Fibroblast of lung (primary cell): ENCODE measurements at regions not wholly inside any gene's neighbourhood (a gene's known extent, or its start where the extent isn't known, plus 50 kb on each side); places are given as distances from the start of the nearest gene placed in this dataset.

Experiments used
- DNase-seq, 2 donors: peaks; one replicate each; pipeline versions ENCODE4 v3.0.0 to v3.0.0-alpha.2; 2010; ENCODE audit warnings: low read depth in 2 of 2
- H2AFZ ChIP-seq: 2 replicates; pipeline ENCODE4 v1.5.1; 2012; ENCODE audit warnings: low read length, control low read depth, inconsistent platforms
- H3K27ac ChIP-seq: 2 replicates; pipeline ENCODE4 v1.5.1; 2011; ENCODE audit warnings: low read length, control low read depth; ENCODE audit not compliant: insufficient read depth
- H3K27me3 ChIP-seq: 2 replicates; pipeline ENCODE4 v1.5.1; 2011; ENCODE audit warnings: mild to moderate bottlenecking, low read length; ENCODE audit not compliant: control insufficient read depth, insufficient read depth
- H3K36me3 ChIP-seq: 2 replicates; pipeline ENCODE4 v1.5.1; 2011; ENCODE audit warnings: low read length; ENCODE audit not compliant: control insufficient read depth, insufficient read depth
- H3K4me1 ChIP-seq: 2 replicates; pipeline ENCODE4 v1.5.1; 2011; ENCODE audit warnings: low read length; ENCODE audit not compliant: control insufficient read depth, insufficient read depth; ENCODE audit errors: extremely low read depth
- H3K4me2 ChIP-seq: 2 replicates; pipeline ENCODE4 v1.5.1; 2011; ENCODE audit warnings: low read length, control low read depth; ENCODE audit not compliant: insufficient read depth; ENCODE audit errors: extremely low read depth
- H3K4me3 ChIP-seq, 4 experiments: fragments of 200-600 bp in 1 of 4; sonication (generic) in 1 of 4; replicated peaks in 1 of 4; 2 replicates each; pipeline ENCODE4 v1.5.1; 2011 to 2016; ENCODE audit warnings: low read length in 4 of 4, low read depth in 3 of 4, mild to moderate bottlenecking in 3 of 4, control low read depth in 2 of 4, inconsistent platforms in 1 of 4, mixed read lengths in 1 of 4; ENCODE audit not compliant: insufficient read depth in 1 of 4; ENCODE audit errors: control extremely low read depth in 1 of 4
- H3K79me2 ChIP-seq: 2 replicates; pipeline ENCODE4 v1.5.1; 2012; ENCODE audit warnings: mild to moderate bottlenecking, low read length, inconsistent platforms; ENCODE audit not compliant: control insufficient read depth, insufficient read depth
- H3K9ac ChIP-seq: 2 replicates; pipeline ENCODE4 v1.5.1; 2011; ENCODE audit warnings: mild to moderate bottlenecking, low read length, control low read depth; ENCODE audit not compliant: insufficient read depth
- H3K9me3 ChIP-seq: 2 replicates; pipeline ENCODE4 v1.5.1; 2012; ENCODE audit warnings: low read depth, low read length; ENCODE audit not compliant: control insufficient read depth, insufficient read depth
- H4K20me1 ChIP-seq: 2 replicates; pipeline ENCODE4 v1.5.1; 2011; ENCODE audit warnings: low read length; ENCODE audit not compliant: control insufficient read depth, insufficient read depth; ENCODE audit errors: extremely low read depth
- EZH2 ChIP-seq: IDR thresholded peaks from 2 replicates; pipeline ENCODE4 v1.5.1; 2012; ENCODE audit warnings: low read length, control low read depth, mild to moderate bottlenecking; ENCODE audit errors: missing control alignments
- TF ChIP-seq, protein P1 (sequence below), 2 donors: IDR thresholded peaks in 1 of 2; conservative IDR thresholded peaks in 1 of 2; 1 replicate in 1 of 2; 2 replicates in 1 of 2; pipeline ENCODE4 v1.5.1; 2011 to 2012; ENCODE audit warnings: low read length in 2 of 2, control low read depth in 1 of 2, inconsistent platforms in 1 of 2, low read depth in 1 of 2, mild to moderate bottlenecking in 1 of 2

DNA sequence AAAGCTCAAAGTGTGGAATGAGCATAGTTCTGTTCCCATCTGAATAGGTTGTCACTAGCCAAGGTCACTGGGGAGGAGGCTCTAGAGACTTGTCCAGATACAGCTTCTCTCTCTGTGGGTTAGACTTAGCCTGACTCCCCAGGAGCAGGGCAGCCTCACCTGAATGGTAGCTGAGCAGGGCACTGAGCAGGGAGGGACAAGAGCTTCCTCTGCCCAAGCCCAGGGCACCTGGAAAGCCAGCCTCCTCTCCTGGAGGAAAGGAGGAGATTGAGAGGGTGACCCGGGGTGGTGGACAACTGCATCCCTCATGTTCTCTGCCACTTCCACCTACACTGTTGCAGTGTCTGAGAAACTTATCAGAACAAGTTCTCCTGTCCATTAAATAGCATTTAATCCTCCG is 59.0 kb upstream of the F3 start:
- Histone ChIP-seq H4K20me1 (no peaks in the 10 kb centered on the region), H3K9ac (no peak overlapping the region), H3K79me2 (no peaks in the 10 kb centered on the region), H3K4me2 (no peak overlapping the region), H3K4me3 (no peak overlapping the region), H3K4me1 (peaks cover 4% of the 10 kb centered on the region), H3K27me3 (no peaks in the 10 kb centered on the region), H3K36me3 (no peaks in the 10 kb centered on the region), H3K27ac (no peak overlapping the region), H3K9me3 (no peaks in the 10 kb centered on the region), H2AFZ (no peak overlapping the region)
- no peak for DNase-seq
- TF ChIP-seq, protein P1, sequence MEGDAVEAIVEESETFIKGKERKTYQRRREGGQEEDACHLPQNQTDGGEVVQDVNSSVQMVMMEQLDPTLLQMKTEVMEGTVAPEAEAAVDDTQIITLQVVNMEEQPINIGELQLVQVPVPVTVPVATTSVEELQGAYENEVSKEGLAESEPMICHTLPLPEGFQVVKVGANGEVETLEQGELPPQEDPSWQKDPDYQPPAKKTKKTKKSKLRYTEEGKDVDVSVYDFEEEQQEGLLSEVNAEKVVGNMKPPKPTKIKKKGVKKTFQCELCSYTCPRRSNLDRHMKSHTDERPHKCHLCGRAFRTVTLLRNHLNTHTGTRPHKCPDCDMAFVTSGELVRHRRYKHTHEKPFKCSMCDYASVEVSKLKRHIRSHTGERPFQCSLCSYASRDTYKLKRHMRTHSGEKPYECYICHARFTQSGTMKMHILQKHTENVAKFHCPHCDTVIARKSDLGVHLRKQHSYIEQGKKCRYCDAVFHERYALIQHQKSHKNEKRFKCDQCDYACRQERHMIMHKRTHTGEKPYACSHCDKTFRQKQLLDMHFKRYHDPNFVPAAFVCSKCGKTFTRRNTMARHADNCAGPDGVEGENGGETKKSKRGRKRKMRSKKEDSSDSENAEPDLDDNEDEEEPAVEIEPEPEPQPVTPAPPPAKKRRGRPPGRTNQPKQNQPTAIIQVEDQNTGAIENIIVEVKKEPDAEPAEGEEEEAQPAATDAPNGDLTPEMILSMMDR (conservative IDR thresholded peaks at IDR 0.05 in 1 of 2, IDR thresholded peaks at IDR 0.05 in 1 of 2; ENCODE audit: low read depth in 1 of 2, low read length in 2 of 2), result no peak
- TF ChIP-seq EZH2, result no peak

DNA sequence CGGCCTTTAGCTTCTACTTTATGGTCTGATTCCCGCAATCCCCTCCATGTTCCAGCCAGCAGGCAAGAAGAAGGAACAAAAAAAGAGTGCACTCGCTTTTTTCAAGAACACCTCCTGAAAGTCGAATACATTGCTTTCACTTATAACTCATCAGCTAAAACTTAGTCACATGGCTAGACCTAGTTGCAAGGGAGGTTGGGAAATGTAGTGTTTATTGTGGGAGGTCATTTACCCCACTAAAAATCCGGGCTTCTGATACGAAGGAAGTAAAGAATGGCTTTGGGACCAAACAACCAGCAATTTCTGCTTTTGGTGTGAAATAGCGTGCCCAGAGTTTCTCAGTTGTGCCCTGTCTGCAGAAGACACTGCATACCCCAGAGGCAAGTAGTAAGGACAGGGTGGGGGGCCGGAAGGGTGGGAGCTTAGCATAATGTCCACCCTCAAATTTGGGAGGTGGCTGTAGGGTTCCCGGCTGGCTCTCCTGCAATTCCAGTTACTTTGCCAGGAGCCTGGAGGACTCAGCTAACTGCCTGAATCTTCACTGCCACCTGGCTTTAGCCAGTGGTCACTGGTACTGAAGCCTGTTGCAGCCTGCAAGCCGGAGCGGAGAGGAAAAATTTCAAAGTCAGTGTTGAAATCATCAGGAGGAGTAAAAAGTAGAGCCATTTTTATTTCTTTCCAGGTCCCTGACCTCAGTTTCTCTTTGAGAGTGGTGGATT is 57.7 kb upstream of the F3 start:
- TF ChIP-seq, protein P1 (conservative IDR thresholded peaks at IDR 0.05 in 1 of 2, IDR thresholded peaks at IDR 0.05 in 1 of 2; ENCODE audit: low read depth in 1 of 2, low read length in 2 of 2), result peak; percentile 29 to 51
- no peak for TF ChIP-seq EZH2
- H2AFZ ChIP-seq, result no peak overlapping the region
- H3K36me3 ChIP-seq, result no peaks in the 10 kb centered on the region
- H3K27me3 ChIP-seq, result no peaks in the 10 kb centered on the region
- H3K9ac ChIP-seq, result no peak overlapping the region
- H3K4me1 ChIP-seq, result peaks cover 4% of the 10 kb centered on the region
- no peaks in the 10 kb centered on the region for H3K9me3 ChIP-seq
- no peaks in the 10 kb centered on the region for H4K20me1 ChIP-seq
- H3K4me3 ChIP-seq, result no peak overlapping the region
- H3K79me2 ChIP-seq, result no peaks in the 10 kb centered on the region
- no peak overlapping the region for H3K4me2 ChIP-seq
- DNase-seq, result peak in 1 of 2 donors; percentile 43
- no peak overlapping the region for H3K27ac ChIP-seq

DNA sequence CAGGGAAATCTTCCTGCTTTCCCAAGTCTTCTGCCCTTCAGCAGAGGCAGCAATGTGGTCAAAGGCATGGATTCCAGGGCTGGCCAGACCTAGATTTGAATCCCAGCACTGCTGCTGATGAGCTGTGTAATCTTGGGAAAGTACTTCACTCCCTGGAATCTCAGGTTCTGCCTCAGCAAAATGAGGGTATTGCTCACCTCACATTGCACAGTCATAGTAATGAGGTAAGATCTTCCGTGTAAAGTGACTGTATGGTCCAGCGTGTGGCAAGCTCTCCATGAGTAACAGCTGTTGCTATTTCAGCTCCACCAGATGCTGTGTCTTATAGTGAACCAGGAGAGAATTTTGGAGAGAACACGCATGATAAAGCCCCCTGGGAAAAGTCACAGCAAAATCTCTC is 56.1 kb upstream of the F3 start:
- Histone ChIP-seq H3K4me2 (no peak overlapping the region), H2AFZ (no peak overlapping the region), H3K9me3 (no peaks in the 10 kb centered on the region), H4K20me1 (no peaks in the 10 kb centered on the region), H3K4me3 (no peak overlapping the region), H3K79me2 (no peaks in the 10 kb centered on the region), H3K36me3 (no peaks in the 10 kb centered on the region), H3K9ac (no peak overlapping the region), H3K27ac (no peak overlapping the region), H3K4me1 (no peaks in the 10 kb centered on the region), H3K27me3 (no peaks in the 10 kb centered on the region)
- DNase-seq, result peak; percentile 47 to 73
- no peak for TF ChIP-seq EZH2
- TF ChIP-seq, protein P1 (conservative IDR thresholded peaks at IDR 0.05 in 1 of 2, IDR thresholded peaks at IDR 0.05 in 1 of 2; ENCODE audit: low read depth in 1 of 2, low read length in 2 of 2), result no peak
